Neuronal stem cell (in vitro differentiated cells): ENCODE measurements at regions not wholly inside any gene's neighbourhood (a gene's known extent, or its start where the extent isn't known, plus 50 kb on each side); places are given as distances from the start of the nearest gene placed in this dataset.

Experiments used
- DNase-seq: peaks from one replicate; pipeline ENCODE4 v3.0.0-alpha.2; 2013; ENCODE audit warnings: low spot score
- H2AFZ ChIP-seq: one replicate; pipeline ENCODE4 v1.6.1; 2013; ENCODE audit warnings: mild to moderate bottlenecking, low read length, inconsistent platforms
- H2AK5ac ChIP-seq: 2 replicates; pipeline ENCODE4 v1.6.1; 2013; ENCODE audit warnings: low read depth, mild to moderate bottlenecking, inconsistent platforms, low read length, moderate library complexity, mixed read lengths
- H2BK120ac ChIP-seq: 2 replicates; pipeline ENCODE4 v1.6.1; 2013; ENCODE audit warnings: low read depth, mild to moderate bottlenecking, inconsistent platforms, low read length, moderate library complexity, mixed read lengths
- H2BK12ac ChIP-seq: one replicate; pipeline ENCODE4 v1.6.1; 2013; ENCODE audit warnings: low read length, inconsistent platforms
- H2BK15ac ChIP-seq: 2 replicates; pipeline ENCODE4 v1.6.1; 2013; ENCODE audit warnings: mild to moderate bottlenecking, low read length, inconsistent platforms, mixed read lengths
- H2BK5ac ChIP-seq: one replicate; pipeline ENCODE4 v1.6.1; 2013; ENCODE audit warnings: inconsistent platforms, mild to moderate bottlenecking, low read length, moderate library complexity
- H3K14ac ChIP-seq: one replicate; pipeline ENCODE4 v1.6.1; 2013; ENCODE audit warnings: low read length, inconsistent platforms
- H3K18ac ChIP-seq: 2 replicates; pipeline ENCODE4 v1.6.1; 2013; ENCODE audit warnings: low read length, inconsistent platforms
- H3K23ac ChIP-seq: 2 replicates; pipeline ENCODE4 v1.6.1; 2013; ENCODE audit warnings: low read depth, mild to moderate bottlenecking, mixed read lengths, low read length, inconsistent platforms; ENCODE audit not compliant: poor library complexity
- H3K27ac ChIP-seq: replicated peaks from 3 replicates; pipeline ENCODE4 v1.5.1; 2013; ENCODE audit warnings: low read length, inconsistent platforms
- H3K27me3 ChIP-seq, 3 experiments: 2 replicates each; pipeline ENCODE4 v1.6.1; 2013; ENCODE audit warnings: low read length in 3 of 3, mild to moderate bottlenecking in 2 of 3, inconsistent platforms in 1 of 3, low read depth in 1 of 3, mixed read lengths in 1 of 3, moderate library complexity in 1 of 3; ENCODE audit not compliant: control insufficient read depth in 3 of 3, insufficient read depth in 3 of 3
- H3K36me3 ChIP-seq, 2 donors: replicated peaks in 1 of 2; 2 replicates each; pipeline ENCODE4 v1.6.1; 2013; ENCODE audit warnings: low read length in 2 of 2; ENCODE audit not compliant: control insufficient read depth in 2 of 2, insufficient read depth in 2 of 2
- H3K4ac ChIP-seq: 2 replicates; pipeline ENCODE4 v1.6.1; 2013; ENCODE audit warnings: inconsistent platforms, mild to moderate bottlenecking, low read length, moderate library complexity
- H3K4me1 ChIP-seq, 2 donors: 1 replicate in 1 of 2; 2 replicates in 1 of 2; pipeline ENCODE4 v1.6.1; 2013; ENCODE audit warnings: low read length in 2 of 2, low read depth in 1 of 2; ENCODE audit not compliant: control insufficient read depth in 2 of 2, insufficient read depth in 1 of 2
- H3K4me2 ChIP-seq: one replicate; pipeline ENCODE4 v1.6.1; 2013; ENCODE audit warnings: mild to moderate bottlenecking, low read length, inconsistent platforms; ENCODE audit not compliant: insufficient read depth, poor library complexity, severe bottlenecking
- H3K4me3 ChIP-seq, 2 donors: 2 replicates each; pipeline ENCODE4 v1.5.1; 2013; ENCODE audit warnings: low read length in 2 of 2, mild to moderate bottlenecking in 2 of 2, inconsistent platforms in 1 of 2, moderate library complexity in 1 of 2
- H3K79me1 ChIP-seq: one replicate; pipeline ENCODE4 v1.6.1; 2013; ENCODE audit warnings: low read depth, mild to moderate bottlenecking, inconsistent platforms, low read length, moderate library complexity
- H3K9ac ChIP-seq: one replicate; pipeline ENCODE4 v1.6.1; 2013; ENCODE audit warnings: mild to moderate bottlenecking, low read depth, low read length, inconsistent platforms; ENCODE audit not compliant: poor library complexity
- H3K9me3 ChIP-seq, 2 donors: replicated peaks in 1 of 2; 2 replicates each; pipeline versions ENCODE3 to v1.6.1; 2013; ENCODE audit warnings: low read length in 2 of 2, mild to moderate bottlenecking in 2 of 2, inconsistent platforms in 1 of 2, low read depth in 1 of 2, mixed read lengths in 1 of 2, moderate library complexity in 1 of 2; ENCODE audit not compliant: control insufficient read depth in 2 of 2, insufficient read depth in 1 of 2
- H4K8ac ChIP-seq: one replicate; pipeline ENCODE4 v1.6.1; 2013; ENCODE audit warnings: low read depth, mild to moderate bottlenecking, inconsistent platforms, low read length, moderate library complexity
- H4K91ac ChIP-seq: one replicate; pipeline ENCODE4 v1.6.1; 2013; ENCODE audit warnings: low read length, low read depth, mild to moderate bottlenecking, inconsistent platforms; ENCODE audit not compliant: poor library complexity
- WGBS, 2 donors: extraction: QIAGEN DNeasy Blood & Tissue Kit; methylation state at CpG; one replicate each; pipeline ENCODE4 v1.1.7; 2013; ENCODE audit warnings: missing lambda C conversion rate in 2 of 2, mixed read lengths in 1 of 2; ENCODE audit not compliant: insufficient read length in 2 of 2, insufficient replicate concordance in 1 of 2; ENCODE audit errors: extremely low coverage in 2 of 2; 5-methylcytosine and 5-hydroxymethylcytosine counted together

DNA sequence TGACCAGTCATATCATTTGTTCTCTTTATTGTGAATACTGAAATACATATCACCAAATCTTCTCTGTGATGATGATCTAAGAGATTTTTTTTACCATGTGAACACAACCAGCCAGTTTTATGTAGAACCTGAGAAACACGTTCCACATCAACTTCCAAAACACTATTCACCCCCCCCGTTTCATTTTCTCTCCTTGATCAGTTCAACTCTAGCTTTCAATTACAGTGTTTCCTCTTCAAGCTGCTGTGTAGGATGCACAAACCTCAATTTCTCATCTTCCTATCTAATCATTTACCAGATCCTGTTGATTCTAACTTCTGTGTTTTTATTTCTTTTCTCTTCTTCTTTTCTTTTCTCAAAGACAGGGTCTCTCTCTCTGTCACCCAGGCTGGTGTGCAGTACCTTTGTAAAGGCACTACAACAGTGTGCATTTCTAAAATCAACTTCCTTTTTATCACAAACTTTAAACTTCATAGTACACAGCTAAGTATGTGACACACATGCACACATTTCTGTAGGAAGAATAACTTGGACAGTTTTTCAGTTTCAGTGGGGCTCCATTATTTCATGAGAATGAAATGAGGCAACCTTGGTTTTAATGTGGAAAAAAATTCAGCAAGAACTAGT, 149.9 kb upstream of the FBXO33 start:
- no CpG with 5 or more reads among the region's 2 CpGs for WGBS, 2 donors
- H2BK120ac ChIP-seq: no peak overlapping the region
- no peak overlapping the region for H4K91ac ChIP-seq
- no peaks in the 10 kb centered on the region for H3K79me1 ChIP-seq
- H4K8ac ChIP-seq: no peak overlapping the region
- H2AK5ac ChIP-seq: no peak overlapping the region
- H3K27me3 ChIP-seq: no peaks in the 10 kb centered on the region
- H3K36me3 ChIP-seq: no peaks in the 10 kb centered on the region
- no peak overlapping the region for H2BK15ac ChIP-seq
- H2AFZ ChIP-seq: no peak overlapping the region
- H2BK12ac ChIP-seq: no peak overlapping the region
- no peaks in the 10 kb centered on the region for H3K9me3 ChIP-seq
- H3K18ac ChIP-seq: no peak overlapping the region
- no peak overlapping the region for H2BK5ac ChIP-seq
- no peaks in the 10 kb centered on the region for H3K4me1 ChIP-seq
- no peak overlapping the region for H3K9ac ChIP-seq
- H3K14ac ChIP-seq: no peak overlapping the region
- no peak overlapping the region for H3K4me2 ChIP-seq
- no peak for DNase-seq
- H3K4me3 ChIP-seq: no peak overlapping the region
- H3K23ac ChIP-seq: no peak overlapping the region
- H3K27ac ChIP-seq: no peak overlapping the region
- no peak overlapping the region for H3K4ac ChIP-seq

DNA sequence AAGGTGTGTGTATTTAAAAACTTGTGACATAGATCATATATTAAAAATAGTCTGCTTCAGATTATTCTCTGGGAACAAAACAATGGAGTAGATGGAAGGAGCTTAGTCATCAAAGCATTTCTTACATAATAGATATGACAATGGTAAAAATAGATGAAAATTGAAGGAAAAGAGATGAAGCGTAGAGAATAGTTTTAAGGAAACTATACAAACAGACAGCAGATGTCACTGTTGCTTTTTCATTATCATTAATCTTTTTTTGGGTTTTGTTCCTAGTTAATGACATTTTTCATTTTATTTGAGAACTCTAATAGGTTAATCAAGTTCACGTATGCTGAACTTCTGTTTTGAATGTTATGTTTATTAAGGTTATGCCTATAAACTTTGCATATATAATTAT, 149.2 kb upstream of the FBXO33 start:
- Histone ChIP-seq H2BK12ac (no peak overlapping the region), H3K4me3 (no peak overlapping the region), H3K27me3 (no peaks in the 10 kb centered on the region), H2BK5ac (no peak overlapping the region), H2AK5ac (no peak overlapping the region), H2BK120ac (no peak overlapping the region), H3K23ac (no peak overlapping the region), H2BK15ac (no peak overlapping the region), H3K18ac (no peak overlapping the region), H4K8ac (no peak overlapping the region), H3K27ac (no peak overlapping the region), H4K91ac (no peak overlapping the region), H3K36me3 (no peaks in the 10 kb centered on the region), H3K4me2 (no peak overlapping the region), H3K79me1 (no peaks in the 10 kb centered on the region), H3K4ac (no peak overlapping the region), H3K4me1 (no peaks in the 10 kb centered on the region), H3K9me3 (no peaks in the 10 kb centered on the region), H2AFZ (no peak overlapping the region), H3K14ac (no peak overlapping the region), H3K9ac (no peak overlapping the region)
- whole genome bisulfite sequencing, 2 donors: no CpG with 5 or more reads among the region's 2 CpGs
- no peak for DNase-seq

DNA sequence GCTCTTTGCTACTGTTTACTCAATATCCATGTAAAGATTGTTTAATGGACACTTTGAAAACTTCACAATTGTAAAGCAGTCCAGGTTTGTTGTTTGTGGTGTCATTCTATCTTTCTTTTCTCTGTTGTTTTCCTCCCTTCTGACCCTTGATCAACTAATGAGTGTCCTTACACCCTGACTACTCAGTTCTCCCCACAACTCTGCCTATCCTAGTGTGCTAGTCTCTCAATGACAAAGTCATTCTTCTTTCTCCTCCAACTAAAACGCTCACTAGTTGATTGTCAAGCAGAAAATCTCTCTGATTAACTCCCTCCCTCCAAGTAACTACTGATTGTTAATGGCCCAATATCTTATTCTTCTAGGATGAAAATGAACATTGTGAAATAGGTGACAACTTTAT, 148.5 kb upstream of the FBXO33 start:
- Histone ChIP-seq H3K14ac (no peak overlapping the region), H2AK5ac (no peak overlapping the region), H3K18ac (no peak overlapping the region), H3K23ac (no peak overlapping the region), H2BK12ac (no peak overlapping the region), H3K9ac (no peak overlapping the region), H3K36me3 (no peaks in the 10 kb centered on the region), H2BK5ac (no peak overlapping the region), H3K79me1 (no peaks in the 10 kb centered on the region), H3K9me3 (no peaks in the 10 kb centered on the region), H3K27me3 (no peaks in the 10 kb centered on the region), H3K4me3 (no peak overlapping the region), H2BK120ac (no peak overlapping the region), H2BK15ac (no peak overlapping the region), H4K91ac (no peak overlapping the region), H2AFZ (no peak overlapping the region), H3K27ac (no peak overlapping the region), H3K4me2 (no peak overlapping the region), H3K4ac (no peak overlapping the region), H4K8ac (no peak overlapping the region), H3K4me1 (no peaks in the 10 kb centered on the region)
- DNase-seq: no peak
- no CpG with 5 or more reads among the region's 1 CpG for WGBS, 2 donors

GRCh38 chr14:39576736-39577135, 144.5 kb upstream of the FBXO33 start:
- no peaks in the 10 kb centered on the region for H3K79me1 ChIP-seq
- no peak overlapping the region for H2BK5ac ChIP-seq
- H3K18ac ChIP-seq: no peak overlapping the region
- H3K23ac ChIP-seq: no peak overlapping the region
- no peak overlapping the region for H2BK15ac ChIP-seq
- H4K8ac ChIP-seq: no peak overlapping the region
- no peaks in the 10 kb centered on the region for H3K4me1 ChIP-seq
- no peak for DNase-seq
- no CpG with 5 or more reads among the region's 1 CpG for WGBS, 2 donors
- H3K27me3 ChIP-seq: no peaks in the 10 kb centered on the region
- no peak overlapping the region for H2BK12ac ChIP-seq
- H2AK5ac ChIP-seq: no peak overlapping the region
- no peak overlapping the region for H3K4me2 ChIP-seq
- H2AFZ ChIP-seq: no peak overlapping the region
- no peak overlapping the region for H2BK120ac ChIP-seq
- no peak overlapping the region for H3K14ac ChIP-seq
- no peak overlapping the region for H4K91ac ChIP-seq
- no peaks in the 10 kb centered on the region for H3K9me3 ChIP-seq
- no peak overlapping the region for H3K27ac ChIP-seq
- no peaks in the 10 kb centered on the region for H3K36me3 ChIP-seq
- no peak overlapping the region for H3K4ac ChIP-seq
- no peak overlapping the region for H3K9ac ChIP-seq
- no peak overlapping the region for H3K4me3 ChIP-seq
